ENCODE measurements at regions not wholly inside any gene's neighbourhood (a gene's known extent, or its start where the extent isn't known, plus 50 kb on each side); places are given as distances from the start of the nearest gene placed in this dataset.
"Not testable (repeated sequence)": the region's sequence is repeated elsewhere in the genome, so short reads cannot be mapped to it uniquely, and the experiment has no call there.

DNA sequence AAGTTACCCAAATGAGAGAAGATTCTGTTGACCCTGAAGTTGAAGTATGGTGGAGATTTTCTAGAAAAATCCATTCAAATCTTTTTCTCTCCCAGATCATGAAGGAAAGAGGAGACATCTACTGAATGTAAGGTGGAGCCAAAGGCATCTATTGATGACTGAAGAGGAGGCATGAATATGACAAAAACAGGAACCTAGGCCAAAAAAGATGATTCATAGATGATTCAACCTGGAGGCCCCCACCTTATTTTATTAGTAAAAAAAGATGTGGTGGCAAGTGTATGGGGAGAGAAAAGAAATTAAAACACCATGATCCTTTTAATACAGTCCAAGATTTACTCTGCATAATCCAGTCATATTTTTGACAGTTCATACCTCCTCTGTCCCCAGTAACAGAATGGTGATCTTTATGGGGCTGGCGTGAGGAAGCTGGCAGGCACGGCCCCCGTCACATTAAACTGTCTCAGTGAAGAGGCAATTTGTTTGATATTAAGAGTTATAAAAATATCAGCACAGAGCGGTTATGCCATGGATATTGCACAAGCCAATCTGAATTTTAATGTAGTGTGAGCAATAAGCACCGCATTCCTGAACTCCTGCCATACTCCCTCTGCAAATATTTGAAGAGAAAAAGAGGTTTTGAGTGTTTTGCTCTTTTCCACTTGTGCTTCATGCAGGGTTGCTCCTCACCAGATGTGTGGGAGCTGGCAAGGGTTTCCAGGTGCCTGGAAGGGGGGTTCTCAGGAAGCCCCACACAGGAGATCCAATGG, 94.4 kb downstream of the TRIM43 start:
- not testable (repeated sequence) for DNase-seq

DNA sequence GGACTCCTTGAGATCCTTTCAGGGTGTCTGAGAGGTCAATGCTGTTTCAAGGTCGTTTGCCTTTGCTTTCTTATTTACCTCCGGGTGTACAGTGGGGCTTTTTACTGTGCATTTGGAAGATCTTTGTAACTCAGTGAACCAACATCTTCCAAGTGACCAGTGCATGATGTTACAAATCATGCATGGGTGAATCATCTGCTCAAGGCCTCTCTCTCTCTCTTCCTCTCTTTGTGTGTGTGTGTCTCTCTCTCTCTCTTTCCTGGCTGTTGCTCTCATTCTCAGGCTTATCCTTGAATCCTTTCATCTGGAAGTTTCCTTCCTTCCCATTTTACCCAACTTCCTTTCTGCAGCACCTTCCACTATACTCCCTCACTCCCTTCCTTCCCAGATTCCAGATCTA, 96.1 kb downstream of the TRIM43 start:
- DNase-seq = not testable (repeated sequence)

DNA sequence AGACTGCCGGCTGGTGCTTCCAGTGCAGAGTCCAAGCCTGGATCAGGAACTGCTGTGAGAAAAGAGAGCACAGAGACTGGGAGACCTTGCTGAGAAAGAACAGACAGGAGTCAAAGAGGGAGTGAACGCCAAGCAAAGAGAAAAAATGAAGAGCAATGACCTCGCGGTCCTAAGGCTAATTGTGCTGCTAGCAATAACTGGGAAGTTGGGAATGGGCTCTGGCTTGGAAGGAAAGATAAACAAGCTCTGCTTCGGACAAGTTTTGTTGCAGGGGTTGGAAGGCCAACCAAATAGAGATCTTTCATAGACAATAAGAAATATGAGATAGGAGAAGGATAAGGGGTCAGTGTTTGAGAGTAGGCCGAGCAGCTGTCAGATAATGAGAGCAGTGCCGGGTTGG, 99.4 kb downstream of the TRIM43 start:
- not testable (repeated sequence) for DNase-seq

DNA sequence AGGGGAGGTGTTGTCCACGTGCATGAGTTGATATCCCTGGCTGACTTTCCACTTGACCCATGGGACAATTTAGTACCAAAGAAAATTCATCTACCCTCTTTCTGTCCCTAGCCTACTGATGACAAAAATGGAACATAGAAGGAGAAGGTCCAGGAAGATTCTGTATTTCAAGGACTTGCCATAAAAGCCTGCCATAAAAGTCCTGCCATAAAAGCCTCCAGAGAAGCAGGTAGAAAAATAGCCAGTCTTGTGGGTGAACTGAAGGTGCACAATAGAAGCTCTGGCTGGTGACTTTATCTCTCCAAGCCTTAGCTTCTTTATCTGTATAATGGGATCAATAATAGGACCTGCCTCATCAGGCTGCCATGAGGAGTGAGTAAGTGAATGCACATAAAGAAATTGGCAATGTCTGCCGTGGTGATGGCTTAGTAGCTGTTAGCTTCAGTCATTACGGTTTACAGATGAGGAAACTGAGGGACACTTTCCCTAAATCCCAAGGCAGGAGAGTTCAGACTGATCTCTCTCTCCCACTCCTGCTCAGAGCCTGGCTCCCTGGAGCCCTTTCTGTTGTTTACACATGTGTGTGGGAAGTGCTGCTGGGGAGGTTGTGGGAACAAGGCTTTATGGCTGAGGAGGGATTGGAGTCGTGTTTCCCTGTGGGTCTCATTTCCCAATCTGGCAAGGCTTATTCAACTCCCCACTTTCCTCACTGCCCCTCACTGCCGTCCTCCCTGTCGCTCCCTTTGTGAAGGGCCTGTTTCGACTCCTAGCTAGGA, 101.5 kb downstream of the TRIM43 start:
- DNase-seq = not testable (repeated sequence)

DNA sequence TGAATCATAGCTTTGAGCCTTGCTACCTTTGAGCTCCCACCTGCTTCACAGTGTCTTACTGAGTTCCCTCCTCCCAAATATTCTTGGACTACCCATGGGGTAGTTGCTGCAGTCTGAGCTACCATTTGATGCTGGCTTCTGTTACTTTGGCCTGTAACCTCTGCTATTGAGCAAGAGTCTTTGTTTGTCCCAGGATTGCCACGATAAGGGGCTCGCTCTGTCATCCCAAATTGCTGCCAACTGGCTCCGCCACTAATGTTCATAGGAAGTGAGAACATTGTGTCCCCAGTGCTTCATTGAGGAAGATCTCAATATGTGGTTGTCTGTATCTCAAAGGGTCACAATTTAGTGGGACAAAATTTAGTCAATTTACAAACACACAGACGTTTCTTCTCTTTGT, 103.8 kb downstream of the TRIM43 start:
- DNase-seq = no peak

DNA sequence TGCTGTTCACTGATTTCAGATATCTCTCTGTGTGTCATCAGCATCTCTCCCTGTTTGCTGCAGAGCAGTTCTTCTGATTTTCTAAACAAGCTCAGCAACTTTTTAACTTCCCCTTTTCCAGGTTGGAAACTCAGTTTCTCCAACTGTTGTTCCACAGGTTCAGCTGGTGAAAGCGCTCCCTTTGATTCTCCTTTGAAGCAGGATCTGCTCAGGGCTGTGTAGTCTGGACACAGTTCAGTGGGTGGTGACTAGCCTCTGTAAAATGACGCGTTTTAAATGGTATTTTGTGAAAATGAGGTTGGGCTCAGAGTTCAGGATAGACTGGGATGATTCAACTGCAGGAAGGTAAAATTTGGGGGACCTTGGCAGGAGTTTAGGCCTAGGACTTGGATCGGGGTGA, 106.3 kb downstream of the TRIM43 start:
- DNase-seq = no peak

DNA sequence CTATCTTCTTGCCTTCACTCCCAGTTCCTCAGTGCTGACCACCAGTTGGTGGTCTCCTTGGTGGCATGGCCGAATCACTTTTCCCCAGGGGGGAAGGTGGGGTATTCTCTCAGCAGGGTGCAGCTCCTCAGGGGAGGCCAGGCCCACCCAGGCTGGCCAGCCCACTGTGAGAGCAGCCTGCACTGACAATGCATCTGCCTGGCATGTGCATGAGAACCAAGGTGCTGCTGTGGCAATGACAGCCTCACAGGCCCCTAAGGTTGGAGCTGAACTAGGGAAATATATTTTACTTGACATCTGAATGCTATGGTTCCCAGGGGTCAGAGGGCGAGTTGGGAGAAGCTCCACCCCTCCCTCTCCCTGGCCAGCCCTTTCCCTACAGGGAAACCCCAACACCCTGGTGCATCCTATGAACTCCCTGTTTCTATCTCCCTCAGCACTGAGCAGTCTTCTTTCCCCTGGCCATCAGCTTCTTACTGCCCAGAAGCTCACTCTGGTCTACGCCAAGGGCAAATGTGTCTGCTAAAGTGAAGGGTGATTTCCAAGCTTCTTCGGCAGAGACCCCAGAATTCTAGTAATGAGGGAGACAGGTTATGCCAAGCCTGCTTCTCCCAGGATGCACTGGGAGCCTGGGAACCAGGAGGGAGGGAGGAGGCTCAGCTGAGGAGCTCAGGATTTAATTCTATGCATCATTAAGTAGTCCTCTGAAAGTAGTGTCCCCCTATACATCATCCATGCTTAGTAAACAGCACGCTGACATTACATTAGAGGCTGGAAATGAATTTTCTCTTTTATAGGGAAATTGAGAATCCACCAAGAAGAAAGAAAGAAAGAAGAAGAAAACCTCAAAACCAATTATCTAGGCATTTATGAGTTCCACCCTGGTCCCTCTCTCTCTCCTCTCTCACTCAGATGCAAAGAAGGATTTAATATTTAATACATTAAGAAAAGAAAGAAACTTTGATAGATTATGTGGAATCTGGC, 107.7 kb downstream of the TRIM43 start:
- DNase-seq = not testable (repeated sequence)

DNA sequence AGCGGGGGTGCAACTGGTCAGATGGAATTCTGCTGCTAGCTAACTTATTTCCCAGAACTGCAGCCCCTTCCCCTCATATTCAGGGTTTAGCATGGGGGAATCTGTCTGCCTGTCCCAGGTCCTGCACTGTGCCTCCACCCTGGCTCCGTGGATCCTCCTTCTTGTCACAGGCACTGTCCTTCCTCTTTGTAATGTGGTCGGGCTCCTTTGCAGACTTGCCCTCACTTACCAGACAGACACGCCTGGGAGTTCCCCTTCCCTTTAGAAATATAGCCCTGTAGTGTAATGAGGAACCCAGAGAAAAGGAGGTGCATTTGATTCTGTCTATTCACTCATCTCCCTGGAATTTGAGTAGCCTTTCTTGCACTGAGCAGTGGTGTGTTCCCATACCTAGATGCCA, 108.7 kb downstream of the TRIM43 start:
- DNase-seq = no peak

DNA sequence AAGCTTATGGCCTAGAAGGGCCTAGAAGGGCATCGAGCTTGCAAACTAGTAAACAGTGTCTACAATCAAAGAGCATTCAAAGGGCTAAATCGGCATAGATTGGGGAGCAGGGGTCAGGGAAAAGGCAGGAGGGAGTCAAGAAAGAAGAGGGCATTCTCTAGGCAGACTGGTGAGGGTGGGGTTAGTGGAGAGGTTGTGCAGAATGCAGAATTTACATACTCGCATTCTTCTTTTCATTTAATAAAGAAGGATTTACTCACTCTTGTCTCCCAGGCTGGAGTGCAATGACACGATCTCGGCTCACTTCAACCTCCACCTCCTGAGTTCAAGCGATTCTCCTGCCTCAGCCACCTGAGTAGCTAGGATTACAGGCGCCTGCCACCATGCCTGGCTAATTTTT, 110.7 kb downstream of the TRIM43 start:
- DNase-seq = no peak

DNA sequence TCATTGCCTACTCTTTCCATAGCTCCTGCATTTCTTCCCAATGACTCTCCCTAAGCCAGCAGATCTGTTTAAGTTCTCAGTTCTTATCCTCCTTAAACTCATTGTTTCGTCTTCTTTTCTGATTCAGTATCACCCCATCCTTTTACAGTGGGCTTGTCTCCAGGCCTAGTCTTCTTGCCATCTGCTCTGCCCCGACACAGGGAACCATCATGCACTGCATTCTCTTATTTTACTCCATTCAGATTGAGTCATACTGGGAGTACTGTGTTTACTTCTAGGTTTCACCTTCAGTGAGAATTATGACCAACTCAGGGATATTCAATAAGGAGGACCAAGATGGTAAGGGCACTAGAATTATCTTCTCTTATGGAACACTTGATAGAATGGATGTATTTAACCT, 115.4 kb downstream of the TRIM43 start:
- not testable (repeated sequence) for DNase-seq

DNA sequence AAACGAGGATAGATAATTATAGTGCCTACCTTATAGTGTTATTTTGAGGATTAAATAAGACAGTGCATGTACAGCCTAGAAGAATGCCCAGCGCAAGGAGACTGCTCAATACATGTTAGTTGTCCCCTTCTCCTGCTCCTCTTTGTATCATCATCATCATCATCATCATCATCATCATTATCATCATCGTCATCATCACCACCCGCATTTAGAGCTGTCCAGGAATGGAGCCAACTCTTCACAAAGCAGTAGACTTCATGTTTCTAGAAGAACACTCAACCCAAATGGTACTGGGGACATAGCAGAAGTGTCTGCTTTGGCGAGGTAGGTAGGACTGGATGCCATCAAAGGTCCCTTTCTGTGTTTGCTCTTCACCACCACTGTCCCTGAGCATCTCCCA, 116.0 kb downstream of the TRIM43 start:
- DNase-seq = no peak

DNA sequence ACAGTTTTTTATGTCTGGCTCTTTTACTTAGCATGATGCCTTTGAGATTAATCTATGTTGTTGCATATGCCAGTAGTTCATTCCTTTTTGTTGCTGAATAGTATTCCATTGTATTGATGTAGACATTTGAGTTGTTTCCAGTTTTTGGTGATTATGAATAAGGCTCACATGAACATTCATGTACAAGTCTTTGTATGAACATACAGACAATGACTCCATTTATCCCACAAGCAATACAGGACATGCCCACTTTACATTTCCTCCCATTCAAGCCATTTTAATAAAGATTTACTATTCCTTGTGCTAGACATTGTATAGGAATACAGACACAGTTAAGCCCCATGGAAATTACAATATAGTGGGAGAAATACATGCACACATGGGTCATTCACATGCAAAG, 118.0 kb downstream of the TRIM43 start:
- no peak for DNase-seq

DNA sequence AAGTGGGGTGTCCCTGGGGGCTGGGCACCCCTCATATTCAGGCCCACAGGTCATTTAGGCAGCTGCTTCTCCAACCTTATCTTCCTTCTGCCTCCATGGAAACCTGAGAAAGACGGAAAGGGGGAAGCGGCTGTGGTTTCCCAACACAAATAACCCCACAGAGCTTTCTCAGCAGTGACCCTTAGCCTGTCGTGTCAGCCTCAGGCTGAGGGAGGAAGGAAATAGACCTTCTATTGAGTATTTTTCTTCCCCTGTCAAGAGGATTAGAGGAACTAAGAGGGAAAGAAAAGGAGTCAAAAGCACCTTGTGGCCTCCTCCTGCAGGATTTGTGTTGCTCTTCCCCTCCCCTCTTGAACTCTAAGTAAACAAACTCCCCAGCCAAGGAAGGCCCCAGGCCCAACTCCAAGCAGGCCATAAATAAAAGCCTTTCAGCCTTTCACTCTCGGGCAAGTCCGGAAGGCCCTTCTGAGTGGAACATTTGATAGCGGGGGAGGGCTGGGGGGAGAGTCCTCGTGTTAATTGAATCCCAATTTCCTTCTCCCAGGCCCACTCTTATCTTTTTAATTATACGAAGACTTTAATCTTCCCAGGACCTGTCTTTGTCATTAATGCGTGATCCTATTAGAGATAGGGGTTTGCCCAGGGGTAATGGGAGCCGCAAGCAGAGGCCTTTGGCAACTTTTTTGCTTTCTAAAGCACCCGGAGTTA, 121.8 kb downstream of the TRIM43 start:
- not testable (repeated sequence) for DNase-seq

DNA sequence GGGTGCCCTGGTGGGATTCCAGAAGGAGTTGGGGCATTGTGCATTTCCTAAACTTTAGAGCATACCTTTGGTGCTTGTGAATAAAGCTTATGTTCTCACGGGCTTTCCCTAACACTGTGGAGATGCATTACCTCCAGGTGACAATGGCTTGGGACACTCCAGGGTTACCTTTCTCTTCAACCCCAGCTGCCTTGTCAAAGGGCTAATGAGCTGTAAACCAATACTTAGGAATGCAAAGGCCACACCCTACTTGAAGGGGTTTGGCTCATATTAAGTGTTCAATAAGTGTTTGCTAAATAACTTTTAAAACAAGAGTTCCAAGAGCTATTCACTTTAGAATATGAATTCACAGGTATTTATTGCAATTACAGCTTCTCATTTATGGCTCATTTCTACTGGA, 122.6 kb downstream of the TRIM43 start:
- DNase-seq = not testable (repeated sequence)

DNA sequence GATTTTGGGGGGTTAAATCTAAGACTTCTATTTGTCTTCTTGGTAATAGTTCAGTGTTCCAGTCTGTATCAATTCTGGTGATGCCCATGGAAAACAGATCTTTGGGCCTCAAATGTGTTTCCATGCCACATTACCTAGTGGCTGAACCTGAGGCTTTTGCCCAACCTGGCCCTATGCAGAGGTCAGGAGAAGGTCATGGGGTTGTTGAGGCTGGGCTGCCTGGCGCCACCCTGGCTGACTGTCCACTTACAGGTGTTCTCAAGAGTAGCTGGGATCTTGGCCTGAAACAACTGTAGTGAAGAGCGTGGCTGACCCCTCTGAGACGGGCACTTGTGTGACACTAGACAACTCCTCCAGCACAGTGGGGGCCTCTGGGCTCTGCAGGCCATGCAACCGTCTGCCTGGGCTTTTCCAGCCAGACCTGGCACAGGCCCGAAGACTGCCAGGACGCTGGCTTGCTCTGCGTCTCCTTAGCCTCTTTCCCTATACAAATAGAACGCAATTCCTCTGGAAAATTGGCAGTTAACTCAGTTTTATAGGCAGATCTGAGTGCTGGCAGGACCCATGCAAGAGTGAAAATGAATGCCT, 127.8 kb downstream of the TRIM43 start:
- DNase-seq = no peak

DNA sequence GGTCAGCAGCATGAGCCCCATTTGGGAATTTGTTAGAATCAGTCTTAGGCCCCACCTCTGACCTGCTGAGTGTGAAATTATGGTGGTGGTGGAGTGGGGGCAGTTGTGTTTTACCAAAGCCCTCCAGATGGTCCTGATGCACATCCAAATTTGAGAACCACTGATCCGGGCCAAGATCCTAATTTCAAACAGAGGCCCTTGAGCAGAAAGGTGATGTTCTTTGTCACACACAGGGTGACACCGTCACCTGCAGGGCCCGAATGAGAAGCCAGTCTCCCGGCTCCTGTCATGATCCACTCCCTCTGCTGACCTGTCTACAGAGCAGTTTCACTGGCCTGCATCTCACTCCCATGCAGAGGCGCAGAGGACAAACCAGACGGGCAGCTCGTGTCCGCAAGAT, 129.9 kb downstream of the TRIM43 start:
- no peak for DNase-seq

DNA sequence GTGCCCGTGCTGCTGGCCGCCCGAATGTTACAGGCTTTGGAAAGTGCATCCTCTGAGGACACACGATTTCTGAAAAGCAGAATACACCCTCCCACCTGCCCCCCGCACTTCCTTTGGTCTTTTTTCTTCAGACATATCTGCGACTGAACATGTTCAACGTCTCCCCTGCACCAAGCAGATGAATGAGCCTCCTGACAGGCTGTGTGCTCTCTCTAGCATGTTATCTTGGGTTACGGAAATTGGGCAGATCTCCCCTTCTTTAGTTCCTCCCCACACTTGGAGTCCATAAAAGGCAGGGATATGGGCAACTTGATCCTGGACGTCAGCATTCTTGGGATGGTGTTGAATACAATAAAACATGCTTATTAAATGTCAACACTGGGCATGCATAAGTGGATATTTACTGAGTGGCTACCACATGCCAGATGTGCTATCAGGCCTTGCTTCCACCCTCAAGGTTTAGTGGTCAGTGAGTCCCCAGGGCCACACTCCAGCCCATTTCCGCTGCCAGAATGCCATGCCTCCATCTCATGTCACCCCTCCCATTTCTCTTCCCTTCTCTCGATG, 130.4 kb downstream of the TRIM43 start:
- no peak for DNase-seq

DNA sequence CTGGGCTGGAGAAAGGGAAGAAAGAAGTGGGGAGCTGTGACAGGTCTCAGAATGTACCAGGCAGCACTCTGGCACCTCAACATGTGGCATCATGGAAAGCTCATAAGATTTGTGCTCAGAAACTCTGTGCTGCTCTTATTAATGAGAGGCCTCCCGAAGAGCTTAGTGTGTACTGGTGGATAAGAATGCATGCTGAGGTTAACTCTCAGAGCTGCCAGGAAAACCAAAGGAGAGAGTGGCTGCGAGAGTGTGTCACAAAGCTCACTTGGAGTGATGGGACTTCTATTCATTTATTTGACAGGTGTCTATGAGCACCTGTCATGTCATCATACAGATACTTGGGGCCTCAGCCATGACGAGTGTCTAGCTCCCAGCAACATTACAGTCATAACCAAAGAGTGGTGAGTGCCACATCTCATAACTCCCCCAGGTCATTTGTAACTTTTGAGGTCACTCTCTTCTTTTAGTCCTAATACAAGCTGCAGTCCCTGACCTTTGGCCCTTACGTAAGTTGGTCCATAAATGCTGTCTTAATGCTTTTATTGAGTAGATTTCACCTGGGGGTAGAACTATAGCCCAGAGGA, 131.9 kb downstream of the TRIM43 start:
- DNase-seq = not testable (repeated sequence)

DNA sequence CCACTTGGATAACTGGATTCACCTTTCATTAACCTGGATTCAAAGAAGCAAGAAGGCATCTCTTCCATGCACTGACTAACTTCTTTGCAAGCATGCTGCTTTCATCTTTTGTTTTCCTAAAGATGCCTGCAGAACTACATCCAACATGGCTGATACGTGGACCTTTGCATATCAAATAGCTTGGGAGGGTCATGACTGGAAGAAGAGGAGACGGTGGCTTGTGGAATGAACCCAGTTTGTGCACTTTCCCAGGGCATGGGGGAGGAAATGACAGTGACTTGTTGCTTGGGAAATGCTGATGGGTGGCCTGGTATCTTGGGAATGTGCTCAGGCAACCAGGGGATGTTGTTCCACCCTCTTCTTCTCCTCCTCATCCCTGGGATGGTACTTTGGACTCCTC, 133.4 kb downstream of the TRIM43 start:
- DNase-seq = not testable (repeated sequence)

DNA sequence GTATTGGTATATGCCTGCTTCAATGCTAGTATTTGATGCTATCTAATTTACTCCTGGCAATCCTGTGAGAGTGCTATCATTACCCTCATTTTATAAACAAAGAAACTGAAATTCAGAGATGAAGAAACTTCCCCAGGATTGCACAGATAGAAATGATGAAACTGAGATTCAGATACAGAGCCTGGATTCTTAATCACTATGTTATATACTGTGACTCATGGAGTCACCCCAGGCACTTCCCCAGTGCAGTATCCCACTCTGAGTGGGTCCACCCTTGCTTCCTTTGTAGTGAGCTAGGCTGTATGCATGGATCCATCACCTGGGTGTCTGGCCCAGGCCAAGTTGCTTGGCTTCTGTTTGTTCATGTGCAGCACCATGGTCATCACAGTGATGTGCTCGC, 133.9 kb downstream of the TRIM43 start:
- DNase-seq = not testable (repeated sequence)

DNA sequence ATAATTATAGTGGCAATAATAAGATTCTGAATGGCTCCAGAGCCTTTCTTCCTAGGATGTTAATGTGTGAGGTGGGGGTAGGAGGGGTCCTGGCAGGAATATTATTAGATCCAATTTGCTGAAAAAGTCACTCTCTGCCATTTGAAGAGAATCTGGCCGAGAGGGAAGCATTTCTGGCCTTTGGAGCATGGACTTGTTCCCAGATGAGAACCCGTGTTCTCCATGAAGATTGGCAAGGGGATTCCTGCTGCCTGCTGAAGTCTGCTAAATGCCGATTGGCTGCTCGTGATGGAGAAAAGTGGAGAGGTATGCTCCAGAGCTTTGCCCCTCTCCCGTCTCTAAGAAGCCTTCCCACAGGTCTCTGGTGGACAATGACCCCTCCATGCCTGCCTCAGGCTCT, 135.6 kb downstream of the TRIM43 start:
- DNase-seq = not testable (repeated sequence)
